AG04450 (cell line): ENCODE measurements at regions not wholly inside any gene's neighbourhood (a gene's known extent, or its start where the extent isn't known, plus 50 kb on each side); places are given as distances from the start of the nearest gene placed in this dataset.

Source experiments
- CTCF ChIA-PET: fragments of 300-600, 350-600 bp; formaldehyde crosslinking; extraction: SDS; loops from one replicate; lab custom pipeline; 2022; ENCODE audit warnings: antibody characterized with exemption, inconsistent platforms; lab: Charles Lee
- POLR2A ChIA-PET: fragments of 350-600 bp; formaldehyde crosslinking; extraction: SDS; loops from one replicate; lab custom pipeline; 2021; ENCODE audit warnings: antibody characterized with exemption, inconsistent platforms; lab: Yijun Ruan, JAX
- DNase-seq: peaks from one replicate; pipeline ENCODE4 v3.0.0-alpha.2; 2011; ENCODE audit warnings: low read depth, low spot score
- H3K27ac ChIP-seq: one replicate; pipeline ENCODE4 v1.5.1; 2012; ENCODE audit warnings: low read depth, low read length, control low read depth
- H3K27me3 ChIP-seq: one replicate; pipeline ENCODE4 v1.6.0; 2012; ENCODE audit warnings: low read length; ENCODE audit not compliant: control insufficient read depth, insufficient read depth
- H3K4me3 ChIP-seq: 2 replicates; pipeline ENCODE4 v1.5.1; 2011; ENCODE audit warnings: mild to moderate bottlenecking, low read depth, low read length, control low read depth
- H3K9me3 ChIP-seq: 2 replicates; pipeline ENCODE4 v1.5.1; 2012; ENCODE audit warnings: low read length; ENCODE audit not compliant: control insufficient read depth, insufficient read depth
- TF ChIP-seq, protein P1 (sequence below): IDR thresholded peaks from 2 replicates; pipeline ENCODE4 v1.5.1; 2011; ENCODE audit warnings: low read depth, low read length, control low read depth, inconsistent platforms

GRCh38 chr6:153725456-153725855 lies 313.6 kb upstream of the OPRM1 start:
- Histone ChIP-seq H3K9me3 (peaks cover 3% of the 10 kb centered on the region), H3K27me3 (no peaks in the 10 kb centered on the region), H3K4me3 (no peak overlapping the region), H3K27ac (no peak overlapping the region)
- ChIA-PET POLR2A (no interaction called here), CTCF (no interaction called here)
- TF ChIP-seq, protein P1, sequence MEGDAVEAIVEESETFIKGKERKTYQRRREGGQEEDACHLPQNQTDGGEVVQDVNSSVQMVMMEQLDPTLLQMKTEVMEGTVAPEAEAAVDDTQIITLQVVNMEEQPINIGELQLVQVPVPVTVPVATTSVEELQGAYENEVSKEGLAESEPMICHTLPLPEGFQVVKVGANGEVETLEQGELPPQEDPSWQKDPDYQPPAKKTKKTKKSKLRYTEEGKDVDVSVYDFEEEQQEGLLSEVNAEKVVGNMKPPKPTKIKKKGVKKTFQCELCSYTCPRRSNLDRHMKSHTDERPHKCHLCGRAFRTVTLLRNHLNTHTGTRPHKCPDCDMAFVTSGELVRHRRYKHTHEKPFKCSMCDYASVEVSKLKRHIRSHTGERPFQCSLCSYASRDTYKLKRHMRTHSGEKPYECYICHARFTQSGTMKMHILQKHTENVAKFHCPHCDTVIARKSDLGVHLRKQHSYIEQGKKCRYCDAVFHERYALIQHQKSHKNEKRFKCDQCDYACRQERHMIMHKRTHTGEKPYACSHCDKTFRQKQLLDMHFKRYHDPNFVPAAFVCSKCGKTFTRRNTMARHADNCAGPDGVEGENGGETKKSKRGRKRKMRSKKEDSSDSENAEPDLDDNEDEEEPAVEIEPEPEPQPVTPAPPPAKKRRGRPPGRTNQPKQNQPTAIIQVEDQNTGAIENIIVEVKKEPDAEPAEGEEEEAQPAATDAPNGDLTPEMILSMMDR = no peak
- DNase-seq = no peak

DNA sequence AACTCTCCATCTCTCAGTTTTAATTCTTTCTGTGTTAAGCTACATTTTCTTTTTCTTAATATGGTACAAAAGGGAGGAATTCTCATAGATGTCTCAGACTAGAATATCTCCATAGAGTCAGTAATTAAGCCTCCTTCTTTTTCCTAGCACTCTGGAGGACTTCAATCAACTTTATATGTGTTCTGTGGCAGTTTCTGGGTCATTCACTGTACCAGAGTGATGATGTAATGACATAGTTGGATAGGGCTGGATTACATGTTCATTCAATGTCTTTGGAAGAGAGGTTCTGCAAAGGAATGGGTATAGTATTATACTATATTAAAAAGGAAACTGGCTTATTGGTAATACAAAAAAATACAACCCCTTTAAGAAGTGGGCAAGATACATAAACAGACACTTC lies 318.3 kb upstream of the OPRM1 start:
- ChIA-PET POLR2A (no interaction called here), CTCF (no interaction called here)
- no peak for DNase-seq
- Histone ChIP-seq H3K27me3 (no peaks in the 10 kb centered on the region), H3K9me3 (peaks cover 3% of the 10 kb centered on the region; the same call in 1 of the 2 replicates), H3K4me3 (no peak overlapping the region), H3K27ac (no peak overlapping the region)
- TF ChIP-seq, protein P1 = no peak

DNA sequence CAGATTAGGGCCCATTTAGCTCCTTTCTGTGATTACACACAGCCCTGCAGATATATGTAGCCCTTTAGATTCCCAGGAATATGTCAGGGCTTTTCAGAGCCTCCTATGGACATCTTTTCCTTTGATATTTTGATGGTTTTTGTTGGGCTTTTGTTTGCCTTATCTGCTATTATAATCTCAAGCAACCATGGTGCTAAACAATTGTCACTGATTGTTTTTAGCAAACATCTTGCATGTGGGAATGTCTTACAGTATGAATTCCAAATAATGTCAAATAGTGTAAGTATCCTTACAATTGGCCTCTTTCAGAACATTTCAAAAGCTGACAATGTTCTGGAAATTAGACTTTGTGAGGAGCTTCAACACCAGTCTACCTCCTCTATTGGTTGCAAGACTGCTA lies 333.6 kb upstream of the OPRM1 start:
- Histone ChIP-seq H3K4me3 (no peak overlapping the region), H3K27ac (no peak overlapping the region), H3K27me3 (no peaks in the 10 kb centered on the region), H3K9me3 (no peaks in the 10 kb centered on the region)
- TF ChIP-seq, protein P1 = no peak
- CTCF ChIA-PET = no interaction called here
- DNase-seq = no peak
- POLR2A ChIA-PET = no interaction called here

DNA sequence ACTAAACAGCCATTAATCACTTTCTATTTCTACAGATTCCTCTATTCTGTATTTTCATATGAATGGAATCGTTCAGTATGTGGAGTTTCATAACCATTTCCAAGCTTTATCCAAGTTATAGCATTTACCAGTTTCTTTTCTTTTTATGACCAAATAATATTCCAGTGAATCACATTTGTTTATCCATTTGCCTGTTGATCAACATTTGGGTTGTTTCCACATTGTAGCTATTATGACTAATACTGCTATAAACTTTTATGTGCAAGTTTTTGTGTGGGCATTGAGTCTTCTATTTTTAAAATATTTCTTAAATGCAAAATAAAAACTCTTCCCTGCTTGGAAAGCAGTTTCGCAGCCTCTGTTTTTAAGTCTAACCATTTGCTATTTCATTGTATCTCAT lies 336.4 kb upstream of the OPRM1 start:
- H3K9me3 ChIP-seq = no peaks in the 10 kb centered on the region
- no peaks in the 10 kb centered on the region for H3K27me3 ChIP-seq
- no peak overlapping the region for H3K4me3 ChIP-seq
- H3K27ac ChIP-seq = no peak overlapping the region
- ChIA-PET CTCF (no interaction called here), POLR2A (no interaction called here)
- no peak for DNase-seq
- TF ChIP-seq, protein P1 = no peak

DNA sequence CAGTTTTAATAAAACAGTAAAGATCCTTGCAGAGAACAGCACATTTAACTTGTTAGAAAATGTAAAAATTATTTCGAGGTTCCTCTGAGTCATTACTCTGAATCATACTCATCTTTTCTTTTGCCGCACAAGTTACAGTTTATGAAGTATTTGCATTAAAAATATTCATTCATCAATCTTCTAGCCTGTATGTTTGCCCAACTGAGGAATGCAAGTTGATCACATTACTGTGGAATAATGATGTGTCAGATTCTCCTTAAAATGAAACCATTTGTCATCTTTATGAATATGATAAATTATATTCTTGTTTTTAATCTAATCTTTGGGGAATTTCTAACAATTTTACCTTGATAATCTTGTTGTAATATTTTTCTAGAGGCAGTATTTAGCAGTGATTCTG lies 340.4 kb upstream of the OPRM1 start:
- ChIA-PET POLR2A (no interaction called here), CTCF (no interaction called here)
- H3K27ac ChIP-seq = no peak overlapping the region
- DNase-seq = no peak
- H3K27me3 ChIP-seq = no peaks in the 10 kb centered on the region
- TF ChIP-seq, protein P1 = no peak
- no peak overlapping the region for H3K4me3 ChIP-seq
- peaks cover 2% of the 10 kb centered on the region; the same call in 1 of the 2 replicates for H3K9me3 ChIP-seq
